Trophoblast cell (in vitro differentiated cells and primary cell): ENCODE measurements at regions not wholly inside any gene's neighbourhood (a gene's known extent, or its start where the extent isn't known, plus 50 kb on each side); places are given as distances from the start of the nearest gene placed in this dataset.

ENCODE experiments used
- DNase-seq, 2 donors: peaks; one replicate each; pipeline ENCODE4 v3.0.0-alpha.2; 2016
- H2AFZ ChIP-seq: 2 replicates; pipeline ENCODE4 v1.6.1; 2013; ENCODE audit warnings: low read length, moderate library complexity, mild to moderate bottlenecking; ENCODE audit not compliant: insufficient read depth, poor library complexity
- H2AK5ac ChIP-seq: 2 replicates; pipeline ENCODE4 v1.6.1; 2013; ENCODE audit warnings: mild to moderate bottlenecking, low read length
- H2BK120ac ChIP-seq: 2 replicates; pipeline ENCODE4 v1.6.1; 2013; ENCODE audit warnings: low read length, mild to moderate bottlenecking, moderate library complexity; ENCODE audit not compliant: insufficient read depth, poor library complexity
- H2BK12ac ChIP-seq: 2 replicates; pipeline ENCODE4 v1.6.1; 2013; ENCODE audit warnings: mild to moderate bottlenecking, low read length, moderate library complexity
- H2BK5ac ChIP-seq: 2 replicates; pipeline ENCODE4 v1.6.1; 2013; ENCODE audit warnings: low read length, low read depth, moderate library complexity, mild to moderate bottlenecking; ENCODE audit not compliant: poor library complexity
- H3K14ac ChIP-seq: 2 replicates; pipeline ENCODE4 v1.6.1; 2013; ENCODE audit warnings: mild to moderate bottlenecking, low read length
- H3K18ac ChIP-seq: 2 replicates; pipeline ENCODE4 v1.6.1; 2013; ENCODE audit warnings: mild to moderate bottlenecking, low read length
- H3K23ac ChIP-seq: 2 replicates; pipeline ENCODE4 v1.6.1; 2013; ENCODE audit warnings: low read length
- H3K27ac ChIP-seq: 2 replicates; pipeline ENCODE4 v1.5.1; 2013; ENCODE audit warnings: low read depth, mild to moderate bottlenecking, inconsistent platforms, low read length, moderate library complexity
- H3K27me3 ChIP-seq: 2 replicates; pipeline ENCODE4 v1.6.1; 2013; ENCODE audit warnings: inconsistent platforms, mild to moderate bottlenecking, low read length, moderate library complexity; ENCODE audit not compliant: insufficient read depth
- H3K36me3 ChIP-seq, 2 experiments: 1 replicate in 1 of 2; 2 replicates in 1 of 2; pipeline ENCODE4 v1.6.1; 2013; ENCODE audit warnings: low read length in 2 of 2, mild to moderate bottlenecking in 2 of 2, moderate library complexity in 1 of 2; ENCODE audit not compliant: insufficient read depth in 2 of 2, control insufficient read depth in 1 of 2
- H3K4ac ChIP-seq: 2 replicates; pipeline ENCODE4 v1.6.1; 2013; ENCODE audit warnings: low read depth, mild to moderate bottlenecking, low read length, moderate library complexity
- H3K4me1 ChIP-seq, 2 experiments: 1 replicate in 1 of 2; 2 replicates in 1 of 2; pipeline ENCODE4 v1.6.1; 2013; ENCODE audit warnings: low read length in 2 of 2, mild to moderate bottlenecking in 2 of 2, moderate library complexity in 1 of 2; ENCODE audit not compliant: insufficient read depth in 2 of 2, control insufficient read depth in 1 of 2
- H3K4me2 ChIP-seq: 2 replicates; pipeline ENCODE4 v1.6.1; 2013; ENCODE audit warnings: inconsistent platforms, mild to moderate bottlenecking, low read length, moderate library complexity
- H3K4me3 ChIP-seq: 2 replicates; pipeline ENCODE4 v1.5.1; 2013; ENCODE audit warnings: mild to moderate bottlenecking, low read depth, low read length, inconsistent platforms
- H3K79me1 ChIP-seq: one replicate; pipeline ENCODE4 v1.6.1; 2013; ENCODE audit warnings: low read length
- H3K79me2 ChIP-seq: 2 replicates; pipeline ENCODE4 v1.6.1; 2013; ENCODE audit warnings: low read length, mild to moderate bottlenecking; ENCODE audit not compliant: control insufficient read depth, insufficient read depth, poor library complexity
- H3K9ac ChIP-seq: 2 replicates; pipeline ENCODE4 v1.6.1; 2013; ENCODE audit warnings: mild to moderate bottlenecking, low read length
- H3K9me3 ChIP-seq: 2 replicates; pipeline ENCODE4 v1.6.1; 2013; ENCODE audit warnings: low read depth, mild to moderate bottlenecking, control low read depth, inconsistent platforms, low read length; ENCODE audit not compliant: insufficient read depth
- H4K12ac ChIP-seq: 2 replicates; pipeline ENCODE4 v1.6.1; 2013; ENCODE audit warnings: low read depth, mild to moderate bottlenecking, low read length, moderate library complexity
- H4K8ac ChIP-seq: 2 replicates; pipeline ENCODE4 v1.6.1; 2013; ENCODE audit warnings: low read depth, mild to moderate bottlenecking, low read length, moderate library complexity
- H4K91ac ChIP-seq: one replicate; pipeline ENCODE4 v1.6.1; 2013; ENCODE audit warnings: low read depth, mild to moderate bottlenecking, low read length, moderate library complexity
- WGBS: extraction: QIAGEN DNeasy Blood & Tissue Kit; methylation state at CpG from one replicate; pipeline ENCODE4 v1.1.7; 2013; ENCODE audit warnings: missing lambda C conversion rate; ENCODE audit not compliant: insufficient read length, insufficient coverage; ENCODE audit errors: extremely low coverage; 5-methylcytosine and 5-hydroxymethylcytosine counted together

GRCh38 chr12:82124711-82125380, 233.3 kb downstream of the CCDC59 start:
- H3K27ac ChIP-seq, result no peak overlapping the region
- no peak overlapping the region for H4K12ac ChIP-seq
- H3K9me3 ChIP-seq, result peaks cover 2% of the 10 kb centered on the region
- no peak overlapping the region for H2BK5ac ChIP-seq
- H2BK12ac ChIP-seq, result no peak overlapping the region
- H3K23ac ChIP-seq, result no peak overlapping the region
- H3K79me1 ChIP-seq, result no peaks in the 10 kb centered on the region
- no peak overlapping the region for H2AFZ ChIP-seq
- H2BK120ac ChIP-seq, result no peak overlapping the region
- H3K27me3 ChIP-seq, result no peaks in the 10 kb centered on the region
- H3K4me1 ChIP-seq, result no peaks in the 10 kb centered on the region
- H3K4me2 ChIP-seq, result no peak overlapping the region
- H4K8ac ChIP-seq, result no peak overlapping the region
- H3K36me3 ChIP-seq, result no peaks in the 10 kb centered on the region
- no peak overlapping the region for H4K91ac ChIP-seq
- H2AK5ac ChIP-seq, result no peak overlapping the region
- no peak overlapping the region for H3K18ac ChIP-seq
- no peaks in the 10 kb centered on the region for H3K79me2 ChIP-seq
- no peak overlapping the region for H3K9ac ChIP-seq
- no CpG with 5 or more reads among the region's 2 CpGs for WGBS
- H3K14ac ChIP-seq, result no peak overlapping the region
- no peak for DNase-seq
- no peak overlapping the region for H3K4me3 ChIP-seq
- no peak overlapping the region for H3K4ac ChIP-seq

- no peak overlapping the region for H4K8ac ChIP-seq
- H3K14ac ChIP-seq, result no peak overlapping the region
- H2BK5ac ChIP-seq, result no peak overlapping the region
- no peak overlapping the region for H3K9ac ChIP-seq
- H2AK5ac ChIP-seq, result no peak overlapping the region
- no peak overlapping the region for H3K4me2 ChIP-seq
- no peak for DNase-seq
- no peak overlapping the region for H3K4me3 ChIP-seq
- H3K27ac ChIP-seq, result no peak overlapping the region
- H3K79me1 ChIP-seq, result no peaks in the 10 kb centered on the region
- no peaks in the 10 kb centered on the region for H3K79me2 ChIP-seq
- no peaks in the 10 kb centered on the region for H3K36me3 ChIP-seq
- H4K12ac ChIP-seq, result no peak overlapping the region
- H2AFZ ChIP-seq, result no peak overlapping the region
- H2BK12ac ChIP-seq, result no peak overlapping the region
- peaks cover 2% of the 10 kb centered on the region for H3K9me3 ChIP-seq
- H3K18ac ChIP-seq, result no peak overlapping the region
- H3K23ac ChIP-seq, result no peak overlapping the region
- H2BK120ac ChIP-seq, result no peak overlapping the region
- H4K91ac ChIP-seq, result no peak overlapping the region
- H3K4me1 ChIP-seq, result no peaks in the 10 kb centered on the region
- H3K4ac ChIP-seq, result no peak overlapping the region
- no peaks in the 10 kb centered on the region for H3K27me3 ChIP-seq
These were observed 236.6 kb downstream of the CCDC59 start for GRCh38 chr12:82121545-82121944.

- Histone ChIP-seq H4K91ac (no peak overlapping the region), H3K9ac (no peak overlapping the region), H3K23ac (no peak overlapping the region), H2BK12ac (no peak overlapping the region), H3K79me2 (no peaks in the 10 kb centered on the region), H4K12ac (no peak overlapping the region), H3K9me3 (peaks cover 2% of the 10 kb centered on the region), H3K4me2 (no peak overlapping the region), H4K8ac (no peak overlapping the region), H3K27me3 (no peaks in the 10 kb centered on the region), H3K14ac (no peak overlapping the region), H2AFZ (no peak overlapping the region), H2AK5ac (no peak overlapping the region), H3K79me1 (no peaks in the 10 kb centered on the region), H3K4ac (no peak overlapping the region), H3K4me3 (no peak overlapping the region), H3K27ac (no peak overlapping the region), H3K18ac (no peak overlapping the region), H3K4me1 (no peaks in the 10 kb centered on the region), H3K36me3 (no peaks in the 10 kb centered on the region), H2BK120ac (no peak overlapping the region), H2BK5ac (no peak overlapping the region)
- WGBS, result no CpG with 5 or more reads among the region's 4 CpGs
- DNase-seq, result no peak
These were observed 237.3 kb downstream of the CCDC59 start for GRCh38 chr12:82120901-82121300.

- no CpG with 5 or more reads among the region's 1 CpG for WGBS
- no peak overlapping the region for H3K18ac ChIP-seq
- H2BK12ac ChIP-seq, result no peak overlapping the region
- H3K4me3 ChIP-seq, result no peak overlapping the region
- H4K12ac ChIP-seq, result no peak overlapping the region
- H3K14ac ChIP-seq, result no peak overlapping the region
- H3K4me2 ChIP-seq, result no peak overlapping the region
- no peaks in the 10 kb centered on the region for H3K27me3 ChIP-seq
- no peaks in the 10 kb centered on the region for H3K79me1 ChIP-seq
- H3K79me2 ChIP-seq, result no peaks in the 10 kb centered on the region
- H3K9ac ChIP-seq, result no peak overlapping the region
- H2BK120ac ChIP-seq, result no peak overlapping the region
- no peak overlapping the region for H2AFZ ChIP-seq
- no peak for DNase-seq
- H2BK5ac ChIP-seq, result no peak overlapping the region
- no peak overlapping the region for H3K4ac ChIP-seq
- H4K91ac ChIP-seq, result no peak overlapping the region
- no peaks in the 10 kb centered on the region for H3K36me3 ChIP-seq
- H2AK5ac ChIP-seq, result no peak overlapping the region
- no peak overlapping the region for H3K23ac ChIP-seq
- no peak overlapping the region for H3K27ac ChIP-seq
- no peaks in the 10 kb centered on the region for H3K4me1 ChIP-seq
- no peak overlapping the region for H4K8ac ChIP-seq
- H3K9me3 ChIP-seq, result no peaks in the 10 kb centered on the region
These were observed 248.9 kb downstream of the CCDC59 start for GRCh38 chr12:82109243-82109642.
